ENCODE measurements at regions not wholly inside any gene's neighbourhood (a gene's known extent, or its start where the extent isn't known, plus 50 kb on each side); places are given as distances from the start of the nearest gene placed in this dataset.

- H3K4me3 ChIP-seq (ENCODE audit: severe bottlenecking): no peak overlapping the region
- no peak for TF ChIP-seq CTCF (IDR thresholded peaks at IDR 0.05; ENCODE audit: poor library complexity, severe bottlenecking)
- DNase-seq (ENCODE audit: low spot score) (no peak), ATAC-seq (ENCODE audit: low read depth) (no peak)
- no peak overlapping the region for H3K27ac ChIP-seq (ENCODE audit: poor library complexity, severe bottlenecking)
- no peaks in the 10 kb centered on the region for H3K36me3 ChIP-seq (ENCODE audit: low read depth)
- H3K27me3 ChIP-seq (ENCODE audit: insufficient read depth, poor library complexity, severe bottlenecking): no peaks in the 10 kb centered on the region
- no peaks in the 10 kb centered on the region for H3K9me3 ChIP-seq (ENCODE audit: severe bottlenecking)
- H3K4me1 ChIP-seq (ENCODE audit: insufficient read depth, poor library complexity, severe bottlenecking): no peaks in the 10 kb centered on the region
Observed at GRCh38 chr22:34805771-34806170, 260.2 kb upstream of the ISX start.

- TF ChIP-seq CTCF (IDR thresholded peaks at IDR 0.05; ENCODE audit: poor library complexity, severe bottlenecking): no peak
- Histone ChIP-seq H3K9me3 (ENCODE audit: severe bottlenecking) (no peaks in the 10 kb centered on the region), H3K27me3 (ENCODE audit: insufficient read depth, poor library complexity, severe bottlenecking) (no peaks in the 10 kb centered on the region), H3K27ac (ENCODE audit: poor library complexity, severe bottlenecking) (no peak overlapping the region), H3K4me3 (ENCODE audit: severe bottlenecking) (no peak overlapping the region), H3K36me3 (ENCODE audit: low read depth) (no peaks in the 10 kb centered on the region), H3K4me1 (ENCODE audit: insufficient read depth, poor library complexity, severe bottlenecking) (no peaks in the 10 kb centered on the region)
- DNase-seq (ENCODE audit: low spot score) (no peak), ATAC-seq (ENCODE audit: low read depth) (no peak)
Observed at GRCh38 chr22:34808618-34809017, 257.3 kb upstream of the ISX start.

- no peak overlapping the region for H3K27ac ChIP-seq (ENCODE audit: poor library complexity, severe bottlenecking)
- DNase-seq (ENCODE audit: low spot score) (no peak), ATAC-seq (ENCODE audit: low read depth) (peak; percentile 50; the same call in 2 of the 3 replicates)
- no peaks in the 10 kb centered on the region for H3K4me1 ChIP-seq (ENCODE audit: insufficient read depth, poor library complexity, severe bottlenecking)
- no peak for TF ChIP-seq CTCF (IDR thresholded peaks at IDR 0.05; ENCODE audit: poor library complexity, severe bottlenecking)
- no peaks in the 10 kb centered on the region for H3K9me3 ChIP-seq (ENCODE audit: severe bottlenecking)
- H3K27me3 ChIP-seq (ENCODE audit: insufficient read depth, poor library complexity, severe bottlenecking): no peaks in the 10 kb centered on the region
- H3K4me3 ChIP-seq (ENCODE audit: severe bottlenecking): no peak overlapping the region
- H3K36me3 ChIP-seq (ENCODE audit: low read depth): no peaks in the 10 kb centered on the region
Observed at GRCh38 chr22:34812631-34813030, 253.3 kb upstream of the ISX start.

- Histone ChIP-seq H3K4me3 (ENCODE audit: severe bottlenecking) (no peak overlapping the region), H3K36me3 (ENCODE audit: low read depth) (no peaks in the 10 kb centered on the region), H3K4me1 (ENCODE audit: insufficient read depth, poor library complexity, severe bottlenecking) (no peaks in the 10 kb centered on the region), H3K27me3 (ENCODE audit: insufficient read depth, poor library complexity, severe bottlenecking) (no peaks in the 10 kb centered on the region), H3K27ac (ENCODE audit: poor library complexity, severe bottlenecking) (no peak overlapping the region), H3K9me3 (ENCODE audit: severe bottlenecking) (no peaks in the 10 kb centered on the region)
- no peak for DNase-seq (ENCODE audit: low spot score)
- TF ChIP-seq CTCF (IDR thresholded peaks at IDR 0.05; ENCODE audit: poor library complexity, severe bottlenecking): no peak
- ATAC-seq (ENCODE audit: low read depth): no peak
Observed at GRCh38 chr22:34814260-34815025, 251.5 kb upstream of the ISX start.

GRCh38 chr22:34829485-34829884, 236.5 kb upstream of the ISX start:
- no peaks in the 10 kb centered on the region for H3K36me3 ChIP-seq (ENCODE audit: low read depth)
- H3K27me3 ChIP-seq (ENCODE audit: insufficient read depth, poor library complexity, severe bottlenecking): no peaks in the 10 kb centered on the region
- TF ChIP-seq CTCF (IDR thresholded peaks at IDR 0.05; ENCODE audit: poor library complexity, severe bottlenecking): no peak
- DNase-seq (ENCODE audit: low spot score): no peak
- H3K9me3 ChIP-seq (ENCODE audit: severe bottlenecking): no peaks in the 10 kb centered on the region
- no peak overlapping the region for H3K4me3 ChIP-seq (ENCODE audit: severe bottlenecking)
- no peaks in the 10 kb centered on the region for H3K4me1 ChIP-seq (ENCODE audit: insufficient read depth, poor library complexity, severe bottlenecking)
- H3K27ac ChIP-seq (ENCODE audit: poor library complexity, severe bottlenecking): no peak overlapping the region
- ATAC-seq (ENCODE audit: low read depth): no peak
